WERI-Rb-1 (cell line): ENCODE measurements at regions not wholly inside any gene's neighbourhood (a gene's known extent, or its start where the extent isn't known, plus 50 kb on each side); places are given as distances from the start of the nearest gene placed in this dataset.

Experiments
- DNase-seq: peaks from one replicate; pipeline ENCODE4 v3.0.0-alpha.2; 2020
- H3K27ac ChIP-seq: fragments of 250-450 bp; sonication (Bioruptor Pico); 2 replicates; pipeline ENCODE4 v1.5.1; 2020; ENCODE audit warnings: mild to moderate bottlenecking, moderate library complexity
- H3K27me3 ChIP-seq: fragments of 250-450 bp; sonication (Bioruptor Pico); 2 replicates; pipeline ENCODE4 v1.5.1; 2021; ENCODE audit warnings: mild to moderate bottlenecking, low read depth, moderate library complexity; ENCODE audit not compliant: insufficient read depth, severe bottlenecking
- H3K36me3 ChIP-seq: fragments of 250-450 bp; sonication (Bioruptor Pico); 2 replicates; pipeline ENCODE4 v1.5.1; 2020; ENCODE audit warnings: mild to moderate bottlenecking, moderate library complexity
- H3K4me3 ChIP-seq: 2 replicates; pipeline ENCODE4 v1.5.1; 2011; ENCODE audit warnings: low read depth, mild to moderate bottlenecking, control low read depth, low read length
- H3K9me3 ChIP-seq: fragments of 250-450 bp; sonication (Bioruptor Pico); 2 replicates; pipeline ENCODE4 v1.5.1; 2021; ENCODE audit warnings: mild to moderate bottlenecking, moderate library complexity; ENCODE audit not compliant: severe bottlenecking
- CTCF ChIP-seq: IDR thresholded peaks from 2 replicates; pipeline ENCODE4 v1.5.1; 2011; ENCODE audit warnings: low read depth, mild to moderate bottlenecking, control low read depth, inconsistent platforms, low read length

DNA sequence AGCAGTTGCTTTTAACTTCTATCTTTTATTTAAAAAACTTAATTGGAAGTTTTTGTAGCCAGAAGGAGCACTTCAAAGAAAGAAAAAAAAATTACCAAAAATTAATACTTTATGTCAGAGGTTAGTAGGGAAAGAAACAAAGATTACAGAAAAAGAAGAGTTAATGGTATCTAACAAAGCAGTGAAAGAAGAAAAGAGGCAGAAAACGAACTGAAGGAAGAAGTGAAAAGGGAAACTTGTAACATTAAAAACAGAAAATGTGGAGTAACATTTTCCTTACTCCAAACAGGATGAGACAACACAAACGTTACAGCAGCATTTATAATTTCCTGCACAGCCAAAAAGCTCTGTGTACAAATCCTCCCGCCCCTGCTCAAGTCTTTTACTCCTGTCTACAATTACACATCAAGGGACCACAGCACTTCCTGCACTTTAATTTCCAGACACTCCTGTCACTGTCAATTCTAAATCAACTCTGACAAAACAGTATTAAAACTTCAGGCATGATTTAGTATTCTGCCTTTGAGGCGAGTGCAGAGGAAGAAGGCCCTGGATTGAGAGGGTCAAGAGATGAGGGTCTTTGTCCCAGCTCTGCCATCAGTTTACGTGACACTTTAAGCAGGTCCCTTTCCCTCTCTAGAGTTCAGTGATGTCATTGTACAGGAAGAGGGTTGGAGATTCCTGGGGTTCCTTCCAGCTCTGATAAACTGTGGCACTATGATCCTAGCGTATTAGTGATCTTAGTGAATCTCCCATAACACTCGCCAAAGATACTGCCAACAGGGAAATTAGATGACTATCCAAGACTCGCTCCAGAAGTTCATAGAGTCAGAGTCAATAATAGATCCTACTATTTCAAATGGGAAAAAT is 53.2 kb upstream of the LSM14A start:
- no peak for DNase-seq

DNA sequence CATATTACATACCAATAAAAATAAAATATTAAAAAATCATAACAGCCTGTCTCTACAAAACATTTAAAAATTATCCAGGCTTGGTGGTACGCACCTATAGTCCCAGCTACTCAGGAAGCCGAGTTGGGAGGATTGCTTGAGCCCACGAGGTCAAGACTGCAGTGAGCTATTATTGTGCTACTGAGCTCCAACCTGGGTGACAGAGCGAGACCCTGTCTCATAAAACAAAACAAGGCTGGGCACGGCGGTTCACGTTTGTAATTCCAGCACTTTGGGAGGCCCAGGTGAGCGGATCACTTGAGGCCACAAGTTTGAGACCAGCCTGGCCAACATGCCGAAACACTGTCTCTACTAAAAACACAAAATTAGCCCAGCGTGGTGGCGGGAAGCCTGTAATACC is 52.2 kb upstream of the LSM14A start:
- H3K9me3 ChIP-seq: no peaks in the 10 kb centered on the region
- no peaks in the 10 kb centered on the region for H3K27me3 ChIP-seq
- TF ChIP-seq CTCF: no peak
- no peak overlapping the region for H3K27ac ChIP-seq
- H3K36me3 ChIP-seq: no peaks in the 10 kb centered on the region
- no peak overlapping the region for H3K4me3 ChIP-seq
- DNase-seq: no peak

More for the DNA sequence above, 53.2 kb upstream of the LSM14A start:
- H3K27ac ChIP-seq: no peak overlapping the region
- H3K4me3 ChIP-seq: no peak overlapping the region
- no peaks in the 10 kb centered on the region for H3K36me3 ChIP-seq
- TF ChIP-seq CTCF: no peak
- H3K27me3 ChIP-seq: no peaks in the 10 kb centered on the region
- no peaks in the 10 kb centered on the region for H3K9me3 ChIP-seq

GRCh38 chr19:34120846-34121639 is 51.3 kb upstream of the LSM14A start:
- DNase-seq: peak; percentile 18
- Histone ChIP-seq H3K36me3 (no peaks in the 10 kb centered on the region), H3K27ac (no peak overlapping the region), H3K27me3 (no peaks in the 10 kb centered on the region), H3K9me3 (no peaks in the 10 kb centered on the region), H3K4me3 (no peak overlapping the region)
- peak; percentile 70 for TF ChIP-seq CTCF
